OCI-LY7 (cell line): ENCODE measurements at regions not wholly inside any gene's neighbourhood (a gene's known extent, or its start where the extent isn't known, plus 50 kb on each side); places are given as distances from the start of the nearest gene placed in this dataset.

Source experiments
- BruUV-seq: library from RNA; stranded (reverse); fragments of 400-500 nt; replicated peaks from 2 replicates; lab custom pipeline; 2021; lab: Mats Ljungman, UMichigan
- CTCF ChIA-PET: fragments of 300-600 bp; sonication (Branson Sonifier 250); formaldehyde crosslinking; loops from one replicate; lab custom pipeline; 2022; ENCODE audit warnings: antibody characterized with exemption; ENCODE audit not compliant: unreplicated experiment; lab: Charles Lee
- POLR2A ChIA-PET: fragments of 300-600 bp; sonication (Branson Sonifier 250); formaldehyde crosslinking; loops from one replicate; lab custom pipeline; 2022; ENCODE audit warnings: antibody characterized with exemption; lab: Charles Lee
- DNase-seq: peaks from one replicate; pipeline ENCODE4 v3.0.0-alpha.2; 2015; ENCODE audit warnings: low spot score
- H2AFZ ChIP-seq: fragments of 200-600 bp; sonication (generic), shearing (Covaris generic); 2 replicates; pipeline ENCODE4 v1.6.1; 2014; ENCODE audit warnings: mild to moderate bottlenecking, antibody characterized with exemption, low read length, moderate library complexity
- H3K27ac ChIP-seq: fragments of 200-600 bp; sonication (generic); 2 replicates; pipeline ENCODE4 v1.5.1; 2014; ENCODE audit warnings: mixed run types, low read depth, mild to moderate bottlenecking, moderate library complexity, low read length, inconsistent platforms; ENCODE audit not compliant: poor library complexity, severe bottlenecking
- H3K36me3 ChIP-seq: fragments of 200-600 bp; sonication (generic); 2 replicates; pipeline ENCODE4 v1.6.1; 2014; ENCODE audit warnings: mild to moderate bottlenecking, antibody characterized with exemption, low read length, moderate library complexity, mixed read lengths; ENCODE audit not compliant: insufficient read depth
- H3K4me1 ChIP-seq: fragments of 200-600 bp; sonication (generic); 2 replicates; pipeline ENCODE4 v1.5.1; 2014; ENCODE audit warnings: mild to moderate bottlenecking, low read length; ENCODE audit not compliant: insufficient read depth, poor library complexity, severe bottlenecking
- H3K4me2 ChIP-seq: fragments of 200-600 bp; sonication (generic); 2 replicates; pipeline ENCODE4 v1.6.1; 2014; ENCODE audit warnings: mild to moderate bottlenecking, low read length
- H3K4me3 ChIP-seq: fragments of 200-600 bp; sonication (generic); 2 replicates; pipeline ENCODE4 v1.5.1; 2014; ENCODE audit warnings: mild to moderate bottlenecking, low read depth, low read length; ENCODE audit not compliant: poor library complexity, severe bottlenecking
- H3K79me2 ChIP-seq: fragments of 200-600 bp; sonication (generic); 2 replicates; pipeline ENCODE4 v1.6.1; 2016; ENCODE audit warnings: low read depth, mild to moderate bottlenecking, low read length, moderate library complexity, mixed read lengths; ENCODE audit not compliant: insufficient read depth
- H3K9me2 ChIP-seq: fragments of 200-600 bp; sonication (generic); 2 replicates; pipeline ENCODE4 v1.6.1; 2016; ENCODE audit warnings: mild to moderate bottlenecking, low read length, mixed read lengths; ENCODE audit not compliant: insufficient read depth
- H3K9me3 ChIP-seq: fragments of 200-600 bp; sonication (generic); 2 replicates; pipeline ENCODE4 v1.6.1; 2014; ENCODE audit warnings: mild to moderate bottlenecking, mixed run types, low read length, mixed read lengths
- H4K20me1 ChIP-seq: fragments of 200-600 bp; sonication (generic); 2 replicates; pipeline ENCODE4 v1.6.1; 2014; ENCODE audit warnings: mild to moderate bottlenecking, antibody characterized with exemption, low read length, moderate library complexity, mixed read lengths; ENCODE audit not compliant: insufficient read depth
- EZH2phosphoT487 ChIP-seq: fragments of 200-600 bp; sonication (generic); IDR thresholded peaks from 2 replicates; pipeline ENCODE4 v1.6.1; 2018; ENCODE audit warnings: low read depth, borderline replicate concordance, mild to moderate bottlenecking, mixed run types, antibody characterized with exemption, low read length, moderate library complexity, mixed read lengths
- intact Hi-C: fragments of 100-400 bp; cut with micrococcal nuclease; formaldehyde crosslinking; loops from one replicate; pipeline ENCODE4 v1.10.0; 2022; ENCODE audit not compliant: unreplicated experiment
- TF ChIP-seq, protein P1 (sequence below): fragments of 200-600 bp; sonication (generic); conservative IDR thresholded peaks from 2 replicates; pipeline ENCODE4 v1.5.1; 2014; ENCODE audit warnings: mild to moderate bottlenecking, antibody characterized with exemption, low read length, moderate library complexity, mixed read lengths

DNA sequence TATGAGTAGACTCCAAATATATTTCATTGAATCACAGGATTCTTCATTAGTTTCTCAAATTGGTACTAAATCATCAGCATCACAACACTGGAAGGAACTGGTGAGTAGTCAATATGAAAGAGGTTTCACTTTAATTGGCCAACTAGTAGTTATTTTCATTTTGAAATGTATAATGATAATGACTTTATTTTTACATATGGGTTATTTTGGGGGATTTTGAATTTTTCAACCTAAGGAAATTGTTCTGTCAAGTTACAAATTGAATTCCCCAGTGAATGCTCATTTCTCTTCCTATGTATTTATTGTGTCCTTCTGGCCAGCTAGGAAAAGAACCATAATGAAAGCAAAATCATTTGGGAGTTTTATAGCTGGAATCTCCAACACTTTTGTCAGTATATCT lies 174.2 kb upstream of the ATP2B1 start:
- TF ChIP-seq, protein P1, sequence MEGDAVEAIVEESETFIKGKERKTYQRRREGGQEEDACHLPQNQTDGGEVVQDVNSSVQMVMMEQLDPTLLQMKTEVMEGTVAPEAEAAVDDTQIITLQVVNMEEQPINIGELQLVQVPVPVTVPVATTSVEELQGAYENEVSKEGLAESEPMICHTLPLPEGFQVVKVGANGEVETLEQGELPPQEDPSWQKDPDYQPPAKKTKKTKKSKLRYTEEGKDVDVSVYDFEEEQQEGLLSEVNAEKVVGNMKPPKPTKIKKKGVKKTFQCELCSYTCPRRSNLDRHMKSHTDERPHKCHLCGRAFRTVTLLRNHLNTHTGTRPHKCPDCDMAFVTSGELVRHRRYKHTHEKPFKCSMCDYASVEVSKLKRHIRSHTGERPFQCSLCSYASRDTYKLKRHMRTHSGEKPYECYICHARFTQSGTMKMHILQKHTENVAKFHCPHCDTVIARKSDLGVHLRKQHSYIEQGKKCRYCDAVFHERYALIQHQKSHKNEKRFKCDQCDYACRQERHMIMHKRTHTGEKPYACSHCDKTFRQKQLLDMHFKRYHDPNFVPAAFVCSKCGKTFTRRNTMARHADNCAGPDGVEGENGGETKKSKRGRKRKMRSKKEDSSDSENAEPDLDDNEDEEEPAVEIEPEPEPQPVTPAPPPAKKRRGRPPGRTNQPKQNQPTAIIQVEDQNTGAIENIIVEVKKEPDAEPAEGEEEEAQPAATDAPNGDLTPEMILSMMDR = no peak
- no peak for TF ChIP-seq EZH2phosphoT487
- no peaks in the 10 kb centered on the region for H3K79me2 ChIP-seq
- ChIA-PET CTCF (no interaction called here), POLR2A (interaction anchor here (1.1 to 2.9 kb wide), 2 partner anchors 36 to 80 kb away, joined by 3 to 8 read pairs; no protein-coding TSS in a partner anchor)
- H3K4me2 ChIP-seq = no peak overlapping the region
- no peak for DNase-seq
- H3K36me3 ChIP-seq = no peaks in the 10 kb centered on the region
- intact Hi-C loops = no loop called here
- peaks cover 42% of the 10 kb centered on the region for H3K4me1 ChIP-seq
- H4K20me1 ChIP-seq = no peaks in the 10 kb centered on the region
- H3K9me3 ChIP-seq = no peaks in the 10 kb centered on the region
- no TSS peak for BruUV-seq
- H3K27ac ChIP-seq = no peak overlapping the region
- H3K4me3 ChIP-seq = no peak overlapping the region
- H3K9me2 ChIP-seq = no peaks in the 10 kb centered on the region
- no peak overlapping the region for H2AFZ ChIP-seq

DNA sequence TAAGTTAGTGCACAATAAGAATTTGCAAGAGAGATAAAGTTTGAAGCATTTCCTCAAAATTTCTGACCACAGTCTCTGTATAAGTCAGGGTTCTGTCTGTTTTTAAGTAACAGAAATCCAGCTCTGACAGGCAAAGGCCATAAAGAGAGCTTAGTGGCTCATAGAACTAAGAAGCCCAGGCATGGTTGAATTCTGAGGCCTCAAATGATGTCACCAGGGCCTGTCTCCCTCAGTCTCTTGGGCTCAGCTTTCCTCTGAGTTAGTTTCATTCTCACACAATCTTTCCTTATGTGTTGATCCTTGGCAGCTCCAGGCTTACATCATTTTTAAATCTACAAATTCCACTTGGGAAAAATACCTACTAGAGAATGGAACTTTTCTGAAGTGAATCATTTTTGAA lies 173.4 kb upstream of the ATP2B1 start:
- DNase-seq = no peak
- peaks cover 46% of the 10 kb centered on the region for H3K4me1 ChIP-seq
- no peak overlapping the region for H3K4me2 ChIP-seq
- no peak overlapping the region for H3K27ac ChIP-seq
- H3K4me3 ChIP-seq = no peak overlapping the region
- BruUV-seq = no TSS peak
- H3K36me3 ChIP-seq = no peaks in the 10 kb centered on the region
- H3K9me2 ChIP-seq = no peaks in the 10 kb centered on the region
- CTCF ChIA-PET = no interaction called here
- H3K9me3 ChIP-seq = no peaks in the 10 kb centered on the region
- POLR2A ChIA-PET = interaction anchor here (0.9 to 3.3 kb wide), 4 partner anchors 16 to 80 kb away, joined by 3 to 9 read pairs (median 6); no protein-coding TSS in a partner anchor
- no peaks in the 10 kb centered on the region for H4K20me1 ChIP-seq
- peak overlapping the region; percentile 93; the same call in 1 of the 2 replicates for H2AFZ ChIP-seq
- no peaks in the 10 kb centered on the region for H3K79me2 ChIP-seq
- intact Hi-C loops = no loop called here
- TF ChIP-seq EZH2phosphoT487 = no peak
- TF ChIP-seq, protein P1 = no peak

DNA sequence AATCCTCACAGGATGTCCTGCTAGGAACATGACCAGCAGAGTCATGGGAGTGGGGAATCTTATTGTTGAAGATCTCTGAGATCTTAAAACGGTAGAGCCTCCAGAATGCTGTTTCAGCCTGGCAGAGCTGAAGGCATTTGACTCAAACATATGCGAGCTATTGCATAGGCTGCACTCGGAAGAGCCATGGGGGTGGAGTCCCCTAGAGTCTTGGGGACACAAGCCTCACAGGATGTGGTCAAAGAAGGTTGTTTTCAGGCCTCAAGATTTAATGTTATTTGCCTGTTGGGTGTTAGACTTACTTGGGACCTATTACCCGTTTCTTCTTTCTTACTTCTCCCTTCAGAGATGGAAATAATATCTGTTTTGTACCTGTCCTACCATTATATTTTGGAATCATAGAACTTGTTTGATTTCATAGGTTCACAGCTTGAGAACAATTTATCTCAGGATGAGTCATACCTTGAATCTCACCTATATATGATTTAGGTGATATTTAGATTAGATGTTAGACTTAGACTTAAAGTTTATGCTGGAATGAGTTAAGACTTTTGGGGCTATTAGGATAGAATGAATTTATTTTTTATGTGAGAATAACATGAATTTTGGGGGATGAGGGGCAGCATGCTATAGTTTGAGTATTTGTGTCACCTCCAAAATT lies 172.2 kb upstream of the ATP2B1 start:
- ChIA-PET CTCF (interaction anchor here (0.6 kb wide), 1 partner anchor 41 kb away, joined by 4 read pairs; no protein-coding TSS in a partner anchor), POLR2A (interaction anchor here (0.8 to 3.3 kb wide), 6 partner anchors 17 to 172 kb away, joined by 3 to 9 read pairs (median 4); partner anchors contain the start of gene ATP2B1)
- Histone ChIP-seq H3K4me3 (peak overlapping the region; percentile 10), H3K79me2 (no peaks in the 10 kb centered on the region), H3K27ac (peak overlapping the region; percentile 63), H3K4me1 (peaks cover 46% of the 10 kb centered on the region), H3K36me3 (no peaks in the 10 kb centered on the region), H3K4me2 (peak overlapping the region; percentile 63), H3K9me3 (no peaks in the 10 kb centered on the region), H4K20me1 (no peaks in the 10 kb centered on the region), H2AFZ (peak overlapping the region; percentile 93), H3K9me2 (no peaks in the 10 kb centered on the region)
- no peak for TF ChIP-seq EZH2phosphoT487
- TF ChIP-seq, protein P1 = no peak
- BruUV-seq = no TSS peak
- DNase-seq = peak; percentile 82
- intact Hi-C loops = loop anchor here (2.0 kb wide), 1 partner anchor 46 kb away; no protein-coding TSS in a partner anchor
